SU-DHL-6 (cell line): ENCODE measurements at regions not wholly inside any gene's neighbourhood (a gene's known extent, or its start where the extent isn't known, plus 50 kb on each side); places are given as distances from the start of the nearest gene placed in this dataset.

Experiments used
- H2AFZ ChIP-seq: fragments of 200-600 bp; sonication (generic); 2 replicates; pipeline ENCODE4 v1.6.1; 2014; ENCODE audit warnings: low read depth, mild to moderate bottlenecking, moderate library complexity, mixed read lengths, antibody characterized with exemption, low read length; ENCODE audit not compliant: severe bottlenecking
- H3F3A ChIP-seq: fragments of 200-600 bp; shearing (Covaris generic); 2 replicates; pipeline ENCODE4 v1.6.0; 2016; ENCODE audit warnings: antibody characterized with exemption, mild to moderate bottlenecking; ENCODE audit not compliant: insufficient read depth
- H3K27ac ChIP-seq: fragments of 200-600 bp; sonication (generic); 2 replicates; pipeline ENCODE4 v1.5.1; 2016; ENCODE audit warnings: low read depth, mild to moderate bottlenecking, low read length, moderate library complexity, mixed read lengths
- H3K27me3 ChIP-seq: fragments of 200-600 bp; sonication (generic), shearing (Covaris generic); 2 replicates; pipeline ENCODE4 v1.6.0; 2014; ENCODE audit warnings: mild to moderate bottlenecking, low read length
- H3K36me3 ChIP-seq: fragments of 200-600 bp; sonication (generic); 2 replicates; pipeline ENCODE4 v1.6.1; 2014; ENCODE audit warnings: mild to moderate bottlenecking, low read length, mixed read lengths
- H3K4me2 ChIP-seq: fragments of 300-600, 200-600 bp; shearing (Covaris generic), sonication (generic); 2 replicates; pipeline ENCODE4 v1.6.0; 2014; ENCODE audit warnings: low read length, low read depth, mild to moderate bottlenecking; ENCODE audit not compliant: poor library complexity, severe bottlenecking
- H3K4me3 ChIP-seq: fragments of 200-600 bp; sonication (generic); 2 replicates; pipeline ENCODE4 v1.5.1; 2014; ENCODE audit warnings: antibody characterized with exemption, low read length, mild to moderate bottlenecking, mixed read lengths; ENCODE audit not compliant: insufficient read depth, poor library complexity, severe bottlenecking
- H3K79me2 ChIP-seq: fragments of 200-600 bp; sonication (generic); 2 replicates; pipeline ENCODE4 v1.6.1; 2014; ENCODE audit warnings: mild to moderate bottlenecking, low read length, moderate library complexity; ENCODE audit not compliant: insufficient read depth
- H3K9ac ChIP-seq: fragments of 200-600 bp; sonication (generic); 2 replicates; pipeline ENCODE4 v1.7.0; 2014; ENCODE audit warnings: mild to moderate bottlenecking, low read length
- H3K9me2 ChIP-seq: fragments of 200-600 bp; sonication (generic); replicated peaks from 2 replicates; pipeline ENCODE4 v1.6.1; 2014; ENCODE audit warnings: low read length; ENCODE audit not compliant: insufficient read depth
- H3K9me3 ChIP-seq: fragments of 200-600 bp; sonication (generic); 2 replicates; pipeline ENCODE4 v1.6.1; 2014; ENCODE audit warnings: low read length, mixed read lengths; ENCODE audit not compliant: insufficient read depth
- H4K20me1 ChIP-seq: fragments of 200-600 bp; sonication (generic); 2 replicates; pipeline ENCODE4 v1.6.1; 2014; ENCODE audit warnings: low read depth, mild to moderate bottlenecking, antibody characterized with exemption, low read length, moderate library complexity, mixed read lengths
- CTCF ChIP-seq: fragments of 200-600 bp; sonication (generic); IDR thresholded peaks from one replicate; pipeline ENCODE4 v1.5.1; 2017; ENCODE audit warnings: antibody characterized with exemption, mild to moderate bottlenecking, low read length, moderate library complexity; ENCODE audit not compliant: insufficient read depth, poor library complexity, severe bottlenecking
- EZH2phosphoT487 ChIP-seq: fragments of 200-600 bp; sonication (generic), shearing (Covaris generic); conservative IDR thresholded peaks from 2 replicates; pipeline ENCODE4 v1.6.1; 2018; ENCODE audit warnings: mild to moderate bottlenecking, antibody characterized with exemption, low read length, moderate library complexity, mixed read lengths

GRCh38 chr11:27930946-27931345, 177.0 kb downstream of the KIF18A start:
- Histone ChIP-seq H3K9me3 (no peaks in the 10 kb centered on the region), H3K4me2 (no peak overlapping the region), H3K4me3 (no peak overlapping the region), H2AFZ (no peak overlapping the region), H3K9me2 (no peaks in the 10 kb centered on the region), H3F3A (no peaks in the 10 kb centered on the region), H3K27me3 (no peaks in the 10 kb centered on the region), H3K36me3 (no peaks in the 10 kb centered on the region), H3K9ac (no peak overlapping the region), H3K79me2 (no peaks in the 10 kb centered on the region), H4K20me1 (no peaks in the 10 kb centered on the region), H3K27ac (no peak overlapping the region)
- TF ChIP-seq CTCF (no peak), EZH2phosphoT487 (no peak)

GRCh38 chr11:27928809-27929208, 179.1 kb downstream of the KIF18A start:
- Histone ChIP-seq H3K27ac (no peak overlapping the region), H2AFZ (no peak overlapping the region), H3K9me3 (no peaks in the 10 kb centered on the region), H3K79me2 (no peaks in the 10 kb centered on the region), H3K9ac (no peak overlapping the region), H3K9me2 (no peaks in the 10 kb centered on the region), H4K20me1 (no peaks in the 10 kb centered on the region), H3K4me2 (no peak overlapping the region), H3K4me3 (no peak overlapping the region), H3K36me3 (no peaks in the 10 kb centered on the region), H3K27me3 (no peaks in the 10 kb centered on the region), H3F3A (no peaks in the 10 kb centered on the region)
- TF ChIP-seq CTCF (no peak), EZH2phosphoT487 (no peak)

GRCh38 chr11:27926981-27927481, 180.9 kb downstream of the KIF18A start:
- TF ChIP-seq EZH2phosphoT487 (no peak), CTCF (no peak)
- Histone ChIP-seq H4K20me1 (no peaks in the 10 kb centered on the region), H3K27me3 (no peaks in the 10 kb centered on the region), H3K9me3 (no peaks in the 10 kb centered on the region), H3K36me3 (no peaks in the 10 kb centered on the region), H3K9ac (no peak overlapping the region), H3K79me2 (no peaks in the 10 kb centered on the region), H3F3A (no peaks in the 10 kb centered on the region), H3K4me2 (no peak overlapping the region), H3K27ac (no peak overlapping the region), H2AFZ (no peak overlapping the region), H3K9me2 (no peaks in the 10 kb centered on the region), H3K4me3 (no peak overlapping the region)
